COLO668 (cell line): ENCODE measurements at regions not wholly inside any gene's neighbourhood (a gene's known extent, or its start where the extent isn't known, plus 50 kb on each side); places are given as distances from the start of the nearest gene placed in this dataset.
"Not testable (repeated sequence)": the region's sequence is repeated elsewhere in the genome, so short reads cannot be mapped to it uniquely, and the experiment has no call there.

Source experiments
- DNase-seq: peaks from one replicate; lab custom pipeline; 2025; ENCODE audit not compliant: unreplicated experiment; lab: John Stamatoyannopoulos, UW

- DNase-seq, result no peak
These were observed 704.0 kb downstream of the RNF144A start for GRCh38 chr2:7621018-7621814.

- no peak for DNase-seq
These were observed 708.4 kb downstream of the RNF144A start for GRCh38 chr2:7625392-7626138.

- DNase-seq, result no peak
These were observed 708.9 kb downstream of the RNF144A start for GRCh38 chr2:7626139-7626537.

- no peak for DNase-seq
These were observed 710.4 kb downstream of the RNF144A start for GRCh38 chr2:7627583-7627982.

- DNase-seq, result no peak
These were observed 715.2 kb downstream of the RNF144A start for GRCh38 chr2:7632420-7632819.

- no peak for DNase-seq
These were observed 716.4 kb downstream of the RNF144A start for GRCh38 chr2:7633566-7634153.

GRCh38 chr2:7634409-7634808 lies 717.2 kb downstream of the RNF144A start:
- DNase-seq, result peak; percentile 6

GRCh38 chr2:7639476-7639875 lies 722.3 kb downstream of the RNF144A start:
- DNase-seq, result no peak

- DNase-seq, result not testable (repeated sequence)
These were observed 724.1 kb downstream of the RNF144A start for GRCh38 chr2:7641272-7641671.

GRCh38 chr2:7646024-7646423 lies 728.8 kb downstream of the RNF144A start:
- no peak for DNase-seq

- DNase-seq, result no peak
These were observed 729.4 kb downstream of the RNF144A start for GRCh38 chr2:7646661-7647060.

GRCh38 chr2:7648221-7648795 lies 731.1 kb downstream of the RNF144A start:
- DNase-seq, result no peak

- DNase-seq, result no peak
These were observed 732.4 kb downstream of the RNF144A start for GRCh38 chr2:7649461-7650228.

- no peak for DNase-seq
These were observed 736.4 kb downstream of the RNF144A start for GRCh38 chr2:7653617-7654016.

- no peak for DNase-seq
These were observed 738.4 kb downstream of the RNF144A start for GRCh38 chr2:7655629-7656028.

- DNase-seq, result not testable (repeated sequence)
These were observed 740.3 kb downstream of the RNF144A start for GRCh38 chr2:7657526-7657925.

- DNase-seq, result no peak
These were observed 741.3 kb downstream of the RNF144A start for GRCh38 chr2:7658486-7658885.

GRCh38 chr2:7660816-7661215 lies 743.6 kb downstream of the RNF144A start:
- no peak for DNase-seq

GRCh38 chr2:7661502-7661901 lies 744.3 kb downstream of the RNF144A start:
- DNase-seq, result no peak

- DNase-seq, result no peak
These were observed 748.7 kb downstream of the RNF144A start for GRCh38 chr2:7665880-7666279.
